Stimulated activated CD8-positive, alpha-beta memory T cell treated with anti-CD3 and anti-CD28 coated beads, Interleukin-4, amount 100 ng/mL, for 48 hours (primary cell): ENCODE measurements at regions not wholly inside any gene's neighbourhood (a gene's known extent, or its start where the extent isn't known, plus 50 kb on each side); places are given as distances from the start of the nearest gene placed in this dataset.

Experiments used
- DNase-seq: peaks from one replicate; pipeline ENCODE4 v3.0.0-alpha.2; 2020

DNA sequence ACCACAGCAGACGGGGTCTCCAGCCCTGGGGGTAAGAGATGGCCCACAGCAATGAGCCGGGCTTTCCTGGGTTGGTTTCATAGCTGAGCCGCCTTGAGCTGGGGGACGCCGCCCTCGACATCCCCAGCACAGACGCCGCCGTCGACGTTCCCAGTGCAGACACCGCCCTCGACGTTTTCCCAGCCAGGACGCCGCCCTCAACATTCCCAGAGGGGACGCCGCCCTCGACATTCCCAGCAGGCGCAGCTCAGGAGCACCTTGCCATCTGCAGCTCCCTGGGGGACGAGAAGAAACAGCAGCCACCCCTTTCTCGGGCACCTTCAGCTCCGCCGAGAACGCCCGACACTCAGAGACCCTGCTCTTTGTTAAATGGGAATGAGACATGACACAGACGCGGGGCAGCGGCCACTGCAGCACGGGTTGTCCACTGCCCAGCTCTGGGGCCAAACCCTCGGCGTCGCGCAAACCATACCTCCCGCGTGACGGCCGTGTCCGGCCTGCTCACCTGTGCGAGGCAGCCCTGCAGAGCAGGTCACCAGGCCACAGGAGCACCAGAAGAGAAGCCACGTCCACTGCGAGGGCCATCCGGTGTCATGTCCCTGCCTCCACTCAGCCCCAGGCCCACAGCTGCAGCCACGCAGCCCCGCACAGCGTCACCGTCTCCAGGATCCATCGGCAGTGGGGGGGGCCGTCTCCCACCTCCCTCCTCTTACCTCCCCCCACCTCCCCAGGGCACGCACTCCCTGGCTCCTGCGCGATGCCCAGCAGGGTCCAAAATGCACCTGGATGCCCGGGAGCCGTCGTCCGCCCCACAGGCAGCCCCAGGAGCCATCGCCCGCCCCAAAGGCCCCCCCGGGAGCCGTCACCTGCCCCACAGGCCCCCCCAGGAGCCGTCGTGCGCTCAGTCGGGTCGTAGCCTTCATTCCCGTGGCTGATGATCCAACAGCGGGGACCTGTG, 77.4 kb upstream of the GALNT9 start:
- DNase-seq = no peak

DNA sequence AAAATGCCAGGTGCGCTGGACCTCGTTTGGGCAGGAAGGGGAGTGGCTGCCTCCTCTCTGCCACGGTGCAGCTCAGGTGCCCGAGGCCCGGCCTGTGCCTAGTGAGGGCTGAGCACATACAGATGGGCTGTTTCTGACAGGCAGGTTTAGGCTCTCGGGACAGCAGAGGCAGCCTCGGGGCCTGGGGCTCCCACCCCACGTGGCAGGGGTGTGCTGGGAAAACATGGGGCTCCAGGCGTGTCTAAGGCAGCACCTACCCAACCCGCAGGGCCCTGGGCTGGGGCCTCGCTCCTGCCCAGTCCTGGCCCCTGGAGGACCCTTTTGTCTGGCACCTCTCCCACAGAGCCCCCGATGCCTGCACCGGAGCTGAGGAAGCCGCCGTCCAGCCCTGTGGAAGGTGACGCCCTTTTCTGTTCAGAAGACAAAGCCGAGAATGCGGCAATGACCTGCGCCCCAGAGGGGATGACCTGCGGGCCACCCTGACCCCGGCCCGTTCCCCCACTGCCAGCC, 76.4 kb upstream of the GALNT9 start:
- DNase-seq = no peak

DNA sequence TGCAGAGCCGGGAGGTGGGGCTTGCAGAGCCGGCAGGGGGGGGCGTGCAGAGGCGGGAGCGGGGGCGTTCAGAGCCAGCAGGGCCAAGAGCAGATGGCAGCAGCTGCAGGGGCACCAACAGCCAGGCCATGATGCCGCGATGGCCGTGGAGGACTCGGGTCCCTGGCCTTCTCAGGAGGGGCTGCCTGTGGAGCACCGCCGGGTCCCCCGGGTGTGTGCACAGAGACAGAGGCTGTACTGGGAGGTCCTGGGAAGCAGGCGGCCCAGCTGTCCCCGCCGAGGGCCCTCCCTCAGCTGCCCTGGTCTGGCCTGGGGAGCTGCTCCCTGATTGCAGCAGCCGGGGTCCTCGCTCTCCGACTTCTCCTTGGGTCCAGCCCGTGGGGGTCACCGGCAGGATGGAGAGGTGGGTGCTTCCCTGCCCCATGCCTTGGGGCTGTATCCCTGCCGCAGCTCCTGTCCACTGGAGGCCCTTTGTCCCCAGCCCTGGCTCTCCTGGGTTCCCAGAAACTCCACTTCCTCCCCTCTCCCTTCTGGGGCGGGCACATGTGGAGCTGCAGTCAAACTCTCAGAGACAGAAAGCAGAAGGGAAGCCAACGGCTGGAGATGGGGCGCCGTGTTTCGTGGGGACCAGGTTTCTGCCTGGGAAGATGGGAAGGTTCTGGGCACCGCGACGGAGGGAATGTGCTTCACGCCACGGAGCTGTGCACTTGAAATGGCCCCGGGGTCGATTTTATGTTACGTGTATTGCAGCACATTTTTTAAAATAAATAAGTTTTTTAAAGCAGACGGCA, 75.8 kb upstream of the GALNT9 start:
- no peak for DNase-seq

DNA sequence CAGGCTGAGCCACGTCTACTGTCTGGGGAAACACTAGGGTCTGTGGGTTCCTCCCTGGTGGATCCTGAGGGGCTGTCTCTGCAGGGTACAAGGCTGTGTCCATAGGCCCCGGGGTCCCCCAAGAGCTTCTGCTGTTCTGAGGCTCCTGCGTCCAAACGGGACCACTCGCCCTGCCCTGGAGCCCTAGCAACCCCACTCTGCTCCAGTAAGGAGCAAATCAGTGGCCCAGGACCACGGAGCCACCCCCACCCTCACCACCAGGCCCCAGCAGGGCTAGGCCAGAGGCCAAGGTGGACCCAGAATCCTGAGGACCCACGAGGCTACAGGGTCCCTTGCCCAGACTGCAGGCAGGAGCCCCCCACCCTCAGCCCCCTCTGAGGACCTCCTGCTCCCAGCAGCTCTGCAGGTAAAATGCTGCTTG, 75.1 kb upstream of the GALNT9 start:
- DNase-seq = no peak

DNA sequence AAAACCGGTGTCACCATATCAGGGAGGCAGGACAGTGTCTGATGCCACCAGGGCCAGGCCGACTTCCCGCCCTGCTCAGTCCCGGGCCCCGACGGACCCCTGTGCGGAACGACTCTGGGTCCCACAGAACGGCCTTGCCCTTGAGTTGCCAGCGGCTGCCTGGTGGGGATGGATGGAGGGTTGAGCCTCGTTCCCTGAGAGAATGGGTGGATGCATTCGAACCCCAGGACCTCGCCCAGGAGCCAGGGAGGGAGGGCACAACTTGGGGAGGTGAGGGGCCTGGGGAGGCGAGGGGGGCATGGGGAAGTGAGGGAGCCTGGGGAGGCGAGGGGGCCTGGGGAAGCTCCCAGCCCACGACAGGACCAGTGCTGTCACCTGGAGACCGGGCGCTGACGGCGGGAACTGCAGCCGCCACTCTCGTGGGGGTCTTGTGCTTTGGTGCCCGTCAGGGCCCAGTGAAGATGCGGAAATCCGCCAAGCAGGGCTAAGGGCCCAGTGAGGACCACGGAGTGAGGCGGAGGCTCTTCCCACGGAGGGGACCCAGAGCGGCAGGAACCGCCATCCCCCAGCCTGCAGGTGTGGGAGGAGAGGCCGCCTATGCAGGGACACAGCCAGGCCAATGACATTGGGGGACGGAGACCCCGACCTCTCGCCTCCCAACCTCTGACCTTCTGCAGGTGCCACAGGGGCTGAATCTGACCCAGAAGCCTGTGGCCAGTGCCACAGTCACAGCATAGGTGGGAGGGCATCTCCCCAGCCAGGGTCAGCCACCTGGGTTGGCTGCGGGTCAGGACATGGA, 74.4 kb upstream of the GALNT9 start:
- DNase-seq = no peak

DNA sequence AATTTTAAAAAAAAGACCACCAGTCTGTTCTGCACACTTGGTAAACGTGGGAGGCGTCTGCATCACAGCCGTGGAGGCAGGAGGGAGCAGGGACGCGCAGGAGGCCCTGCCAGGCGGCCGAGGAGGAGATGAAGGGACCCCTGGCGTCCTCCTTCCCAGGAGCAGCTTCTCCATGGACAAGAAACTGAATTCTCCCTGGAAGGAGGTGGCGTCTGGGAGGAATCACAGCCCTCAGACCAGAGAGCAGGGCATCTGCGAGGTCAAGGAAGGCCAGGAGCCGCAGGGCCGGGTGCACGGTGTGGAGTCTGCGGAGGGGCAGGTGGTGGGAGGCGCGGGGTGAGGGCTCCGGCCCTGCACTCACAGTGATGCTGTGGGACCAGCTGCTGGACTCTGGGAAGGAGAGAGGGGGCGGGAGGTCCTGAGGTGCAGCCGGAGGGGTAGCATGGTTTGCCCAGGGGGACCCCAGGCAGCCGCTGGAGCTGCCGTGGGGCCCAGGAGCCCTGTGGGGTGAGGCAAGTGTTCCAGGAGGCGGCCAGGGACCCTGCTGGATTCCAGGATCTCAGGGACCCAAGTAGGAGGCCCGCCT, 73.5 kb upstream of the GALNT9 start:
- DNase-seq = no peak

DNA sequence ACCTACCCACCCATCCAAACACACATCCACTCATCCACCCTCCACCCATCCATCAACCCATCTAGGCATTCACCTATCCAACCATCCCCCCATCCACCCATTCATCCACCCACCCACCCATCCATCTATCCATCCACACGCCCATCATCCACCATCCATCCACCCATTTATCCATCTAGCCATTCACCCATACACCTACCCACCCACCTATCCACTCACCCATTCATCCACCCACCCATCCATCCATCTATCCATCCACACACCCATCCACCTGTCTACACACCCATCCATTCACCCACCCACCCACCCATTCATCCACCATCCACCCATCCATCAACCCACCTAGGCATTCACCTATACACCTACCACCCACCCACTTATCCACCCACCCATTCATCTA, 72.6 kb upstream of the GALNT9 start:
- no peak for DNase-seq

DNA sequence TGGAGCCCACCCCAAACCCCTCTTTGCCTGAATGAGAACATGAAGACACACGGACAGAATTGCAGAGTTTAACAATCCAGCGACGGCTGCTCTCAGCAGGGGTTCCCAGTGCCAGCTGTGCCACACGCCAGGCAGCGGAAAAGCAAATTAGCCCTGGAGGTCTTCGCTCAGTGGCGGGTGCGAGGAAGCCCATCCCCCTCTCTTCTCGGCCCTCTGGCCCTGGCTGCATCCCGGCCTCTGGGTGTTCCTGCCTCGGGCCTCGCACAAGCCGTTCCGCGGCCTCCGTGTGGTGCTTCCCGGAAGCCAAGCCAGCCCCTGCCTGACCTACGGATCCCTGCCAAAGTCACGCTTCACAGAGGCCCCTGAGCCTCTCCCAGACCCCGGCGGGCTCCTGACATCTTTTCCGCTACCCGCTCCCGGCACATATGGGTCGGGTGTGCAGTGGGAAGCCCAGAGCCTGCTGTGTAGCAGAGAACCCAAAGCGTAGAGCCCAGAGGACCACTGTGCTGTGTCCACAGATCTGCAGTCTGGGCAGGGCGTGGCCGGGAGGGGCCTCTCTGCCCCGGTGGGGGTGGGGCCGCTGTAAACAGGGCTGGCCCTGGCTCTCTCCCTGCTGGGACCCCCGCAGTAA, 70.7 kb upstream of the GALNT9 start:
- no peak for DNase-seq

DNA sequence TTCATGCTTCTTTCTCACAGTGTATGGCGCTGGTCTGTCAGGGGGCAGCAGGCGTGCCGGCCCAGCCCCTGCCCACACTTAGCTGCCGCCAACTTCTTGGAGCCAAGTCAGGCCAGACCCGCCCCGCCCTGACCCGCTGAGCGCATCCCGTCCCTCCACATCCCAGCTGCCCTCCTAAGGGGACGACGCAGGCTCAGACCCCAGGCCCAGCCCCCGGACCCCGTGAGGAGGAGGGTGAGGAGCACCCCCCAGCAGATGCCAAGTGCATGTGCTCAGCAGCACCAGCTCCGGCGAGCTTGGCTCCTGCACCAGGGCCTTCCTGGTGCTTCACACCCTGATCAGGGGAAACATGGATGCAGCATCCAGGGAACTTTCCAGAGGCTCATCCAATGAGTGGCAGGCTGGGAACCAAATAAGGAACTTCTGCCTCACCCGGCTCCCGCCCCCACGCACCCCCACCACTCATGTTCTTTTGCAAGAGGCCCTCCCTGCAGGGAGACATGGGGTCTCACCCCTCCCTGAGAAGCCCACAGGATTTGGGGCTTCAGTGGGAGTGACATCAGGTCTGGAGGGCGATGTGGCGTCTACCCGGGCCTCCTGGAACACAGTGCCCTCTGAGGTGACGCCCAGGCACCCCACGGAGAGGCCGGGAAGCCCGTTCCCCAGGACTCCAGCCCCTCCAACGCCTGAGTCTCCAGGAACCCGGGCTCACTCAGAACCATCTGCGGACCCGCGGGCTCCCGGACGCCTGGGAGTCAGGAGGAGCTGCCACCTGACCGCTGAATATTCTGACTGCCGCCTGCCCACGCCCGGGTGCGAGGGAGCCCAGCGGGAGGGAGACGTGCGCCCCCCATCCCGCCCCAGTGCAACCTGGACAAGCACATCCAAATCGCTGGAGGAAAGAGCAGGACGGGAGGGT, 70.0 kb upstream of the GALNT9 start:
- no peak for DNase-seq

DNA sequence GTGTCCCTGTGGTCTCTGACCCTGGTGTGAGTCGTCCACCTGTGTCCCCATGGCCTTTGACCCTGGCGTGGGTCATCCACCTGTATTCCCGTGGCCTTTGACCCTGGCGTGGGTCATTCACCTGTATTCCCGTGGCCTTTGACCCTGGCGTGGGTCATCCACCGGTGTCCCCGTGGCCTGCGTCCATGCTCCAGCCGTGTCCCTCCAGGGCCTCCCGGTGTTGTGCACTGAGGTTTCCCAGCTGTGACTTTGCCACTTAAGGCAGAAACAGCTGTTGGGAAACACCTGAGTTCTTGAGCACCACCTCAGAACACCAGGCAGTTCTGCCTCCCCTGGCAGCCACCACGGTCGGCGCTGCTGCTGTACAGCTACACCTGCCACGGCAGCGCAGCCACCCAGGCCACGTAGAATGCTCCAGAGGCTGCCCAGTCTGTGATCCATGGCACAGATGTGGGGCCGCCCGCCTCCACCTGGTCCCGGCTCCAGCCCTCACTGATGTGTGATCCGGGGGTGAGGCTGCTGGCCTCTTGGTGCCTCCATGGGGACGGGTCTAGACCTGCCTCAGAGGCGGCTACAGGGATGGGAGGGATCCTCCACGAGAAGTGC, 69.1 kb upstream of the GALNT9 start:
- DNase-seq = no peak

DNA sequence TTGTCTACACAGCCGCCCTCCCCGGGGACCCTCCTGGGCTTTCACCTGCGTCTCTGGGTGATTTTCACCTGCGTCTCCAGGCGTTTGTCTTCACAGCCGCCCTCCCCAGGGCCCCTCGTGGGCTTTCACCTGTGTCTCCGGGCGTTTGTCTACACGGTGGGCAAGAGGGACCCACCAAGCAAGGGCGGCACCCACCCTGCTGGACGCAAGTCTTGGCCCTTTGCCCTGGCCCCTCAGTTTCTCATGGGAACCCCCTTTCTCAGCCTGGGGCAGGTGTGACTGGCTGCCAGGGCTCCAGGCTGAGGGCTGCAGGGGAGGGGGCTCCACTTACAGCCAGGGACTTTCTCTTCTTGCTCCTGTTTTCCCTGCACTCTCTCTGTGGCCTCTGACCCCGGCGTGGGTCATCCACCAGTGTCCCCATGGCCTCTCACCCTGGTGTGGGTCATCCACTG, 68.6 kb upstream of the GALNT9 start:
- DNase-seq = no peak

DNA sequence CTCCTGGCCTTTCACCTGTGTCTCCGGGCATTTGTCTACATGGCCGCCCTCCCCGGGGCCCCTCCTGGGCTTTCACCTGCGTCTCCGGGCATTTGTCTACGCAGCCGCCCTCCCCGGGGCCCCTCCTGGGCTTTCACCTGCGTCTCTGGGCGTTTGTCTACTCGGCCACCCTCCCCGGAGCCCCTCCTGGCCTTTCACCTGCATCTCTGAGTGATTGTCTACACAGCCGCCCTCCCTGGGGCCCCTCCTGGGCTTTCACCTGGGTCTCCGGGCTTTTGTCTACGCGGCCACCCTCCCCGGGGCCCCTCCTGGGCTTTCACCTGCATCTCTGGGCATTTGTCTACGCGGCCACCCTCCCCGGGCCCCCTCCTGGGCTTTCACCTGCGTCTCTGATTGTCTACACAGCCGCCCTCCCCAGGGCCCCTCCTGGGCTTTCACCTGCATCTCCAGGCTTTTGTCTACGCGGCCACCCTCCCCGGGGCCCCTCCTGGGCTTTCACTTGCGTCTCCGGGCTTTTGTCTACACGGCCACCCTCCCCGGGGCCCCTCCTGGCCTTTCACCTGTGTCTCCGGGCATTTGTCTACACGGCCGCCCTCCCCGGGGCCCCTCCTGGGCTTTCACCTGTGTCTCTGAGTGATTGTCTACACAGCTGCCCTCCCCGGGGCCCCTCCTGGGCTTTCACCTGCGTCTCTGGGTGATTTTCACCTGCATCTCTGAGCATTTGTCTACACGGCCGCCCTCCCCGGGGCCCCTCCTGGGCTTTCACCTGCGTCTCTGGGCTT, 68.0 kb upstream of the GALNT9 start:
- no peak for DNase-seq

DNA sequence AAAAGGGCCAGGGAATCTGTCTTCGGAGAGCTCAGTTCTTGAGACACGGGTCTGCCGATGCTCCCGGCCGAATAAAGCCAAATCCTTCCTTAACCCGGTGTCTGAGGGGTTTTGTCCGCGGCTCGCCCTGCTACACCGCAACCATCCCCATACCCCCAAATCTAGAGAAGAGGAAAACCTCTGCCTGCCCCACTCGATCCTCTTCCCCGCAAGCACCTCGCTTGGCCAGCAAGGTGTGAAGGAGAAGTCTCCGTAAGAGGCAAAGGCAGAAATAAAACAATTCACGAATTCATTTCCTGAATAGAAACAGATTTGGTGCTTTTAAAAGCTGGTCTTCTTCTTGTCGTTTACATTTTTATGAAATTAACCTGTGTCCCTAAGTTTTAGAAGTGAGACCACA, 67.3 kb upstream of the GALNT9 start:
- DNase-seq = no peak

DNA sequence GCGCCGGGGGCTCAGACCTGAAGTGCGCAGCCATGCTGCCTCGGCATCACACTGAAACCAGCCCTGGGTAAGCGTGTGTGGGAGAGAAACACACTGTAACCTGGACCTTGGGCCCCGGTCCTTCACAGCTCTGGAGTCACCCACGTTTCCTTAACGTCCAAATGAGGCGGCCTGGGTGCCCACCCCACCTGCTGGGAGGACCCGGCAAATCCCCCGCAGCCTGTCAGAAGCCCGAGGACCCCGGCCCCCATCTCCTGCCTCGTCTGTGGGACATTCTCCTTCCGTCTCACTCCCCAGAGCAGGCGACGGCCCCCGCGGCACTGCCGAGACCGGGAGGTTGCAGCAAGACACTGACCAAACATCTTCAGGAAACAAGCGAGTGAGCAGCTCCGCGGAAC, 66.5 kb upstream of the GALNT9 start:
- no peak for DNase-seq

DNA sequence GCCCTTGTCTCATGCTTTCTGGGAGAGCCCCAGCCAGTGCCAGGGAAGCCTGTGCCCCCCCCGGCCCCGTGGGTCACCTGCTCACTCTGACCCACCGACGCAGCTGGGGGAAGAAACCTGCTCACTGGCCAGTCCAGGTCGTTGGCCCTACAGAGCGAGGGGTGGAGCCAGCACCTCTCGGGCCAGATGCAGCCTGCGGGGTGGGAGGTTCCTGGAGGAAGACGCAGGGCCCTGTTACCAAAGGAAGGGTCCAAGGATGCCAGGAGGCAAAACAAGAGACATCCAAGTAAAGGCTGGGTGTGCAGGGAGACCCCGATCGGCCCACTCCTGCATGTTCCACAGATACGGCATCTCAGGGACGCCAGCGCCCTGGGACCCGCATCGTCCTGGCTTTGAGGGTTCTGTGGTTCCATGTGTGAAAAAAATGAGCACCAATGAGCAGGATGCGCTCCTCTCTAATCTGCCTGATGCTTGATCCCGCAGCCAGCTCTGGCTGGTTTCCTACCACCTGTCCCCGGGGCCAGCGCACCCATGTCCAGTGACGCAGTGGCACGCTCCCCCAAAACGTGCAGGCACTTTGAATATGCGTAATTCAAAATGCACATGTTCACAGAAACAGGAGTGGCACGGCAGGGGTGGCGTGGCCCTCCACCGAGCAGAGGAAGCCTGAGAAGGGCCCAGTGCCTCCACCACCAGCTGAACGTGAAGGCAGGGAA, 66.0 kb upstream of the GALNT9 start:
- DNase-seq = no peak

DNA sequence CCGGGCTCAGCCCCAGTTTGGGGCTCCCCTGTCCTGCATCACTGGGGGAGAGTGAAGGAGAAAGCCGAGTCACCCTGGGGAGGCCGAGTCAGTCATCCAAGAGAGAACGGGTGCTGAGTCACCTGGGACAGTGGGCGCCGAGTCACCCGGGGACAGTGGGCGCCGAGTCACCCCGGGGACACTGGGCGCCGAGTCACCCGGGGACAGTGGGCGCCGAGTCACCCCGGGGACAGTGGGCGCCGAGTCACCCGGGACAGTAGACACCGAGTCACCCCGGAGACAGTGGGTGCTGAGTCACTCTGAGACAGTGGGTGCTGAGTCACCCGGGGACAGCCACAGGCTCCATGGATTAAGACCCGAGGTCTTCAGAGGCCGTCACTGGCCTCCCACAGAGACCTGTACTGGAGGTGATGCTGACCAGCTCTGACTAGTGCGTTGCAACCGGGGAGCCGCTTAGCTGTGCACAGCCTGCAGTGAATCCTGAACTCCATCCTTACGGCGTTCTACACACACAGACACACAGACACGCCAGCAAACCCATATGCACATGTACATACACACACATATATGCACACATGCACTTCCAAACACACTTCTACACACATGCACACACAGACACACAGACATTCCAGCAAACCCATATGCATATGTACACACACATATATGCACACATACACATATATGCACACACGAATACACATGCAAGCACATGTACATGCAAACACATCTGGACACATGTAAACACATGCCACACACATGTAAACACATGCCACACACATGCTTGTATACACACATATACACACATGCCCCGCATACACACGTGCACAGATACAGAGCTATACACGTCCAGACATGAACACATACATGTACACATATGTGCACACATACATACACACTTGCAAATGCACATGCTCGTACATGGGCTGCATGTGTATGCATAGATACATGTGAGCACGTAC, 64.9 kb upstream of the GALNT9 start:
- DNase-seq = peak; percentile 57

DNA sequence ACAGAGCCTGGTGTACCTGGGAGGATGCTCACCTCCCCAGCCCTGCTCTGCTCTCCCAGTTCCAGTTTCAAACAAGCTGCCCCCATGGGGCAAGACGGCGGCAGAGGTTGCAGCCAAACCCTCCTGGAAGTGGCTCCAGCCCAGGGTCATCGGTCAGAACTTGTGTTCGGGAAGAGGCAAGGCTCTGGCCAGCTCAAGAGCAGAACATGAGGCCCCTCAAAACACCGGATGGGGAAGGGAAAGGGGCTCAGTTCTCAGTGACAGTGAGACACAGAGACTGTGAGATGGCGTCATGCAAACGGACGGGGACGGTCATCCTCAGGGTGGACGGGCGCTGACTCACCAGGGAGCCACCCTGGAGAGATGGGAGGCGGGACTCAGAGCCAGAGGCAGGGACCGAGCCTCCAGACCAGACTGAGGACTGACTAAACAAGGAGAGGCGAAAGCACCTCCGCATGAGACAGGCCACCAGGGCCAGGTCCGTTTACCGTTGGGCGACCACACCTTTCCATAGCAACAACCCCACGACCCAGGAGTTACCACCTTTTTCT, 63.9 kb upstream of the GALNT9 start:
- no peak for DNase-seq
